ENCODE measurements at regions not wholly inside any gene's neighbourhood (a gene's known extent, or its start where the extent isn't known, plus 50 kb on each side); places are given as distances from the start of the nearest gene placed in this dataset.

DNA sequence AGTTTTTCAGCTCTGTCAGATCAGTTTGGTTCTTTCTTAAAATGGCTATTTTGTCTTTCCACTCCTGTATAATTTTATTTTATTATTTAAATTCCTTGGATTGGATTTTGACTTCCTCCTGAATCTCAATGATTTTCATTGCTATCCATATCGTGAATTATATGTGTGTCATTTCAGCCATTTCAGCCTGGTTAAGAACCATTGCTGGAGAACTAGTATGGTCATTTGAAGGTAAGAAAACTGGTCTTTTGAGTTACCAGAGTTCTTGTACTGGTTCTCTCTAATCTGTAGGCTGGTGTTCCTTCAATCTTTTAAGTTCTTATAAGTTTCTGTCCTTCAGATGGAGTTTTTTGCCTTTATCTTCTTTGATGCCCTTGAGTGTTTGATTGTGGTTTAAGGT is 815.5 kb downstream of the KLHL13 start:
- intact Hi-C loops (cut with DNase I; ENCODE audit: low total_unique reads): no loop called here
- no peaks in the 10 kb centered on the region for H3K27me3 ChIP-seq
- H3K4me3 ChIP-seq: no peak overlapping the region
- no peaks in the 10 kb centered on the region for H3K4me1 ChIP-seq
- no peaks in the 10 kb centered on the region for H3K36me3 ChIP-seq
- TF ChIP-seq, protein P1, sequence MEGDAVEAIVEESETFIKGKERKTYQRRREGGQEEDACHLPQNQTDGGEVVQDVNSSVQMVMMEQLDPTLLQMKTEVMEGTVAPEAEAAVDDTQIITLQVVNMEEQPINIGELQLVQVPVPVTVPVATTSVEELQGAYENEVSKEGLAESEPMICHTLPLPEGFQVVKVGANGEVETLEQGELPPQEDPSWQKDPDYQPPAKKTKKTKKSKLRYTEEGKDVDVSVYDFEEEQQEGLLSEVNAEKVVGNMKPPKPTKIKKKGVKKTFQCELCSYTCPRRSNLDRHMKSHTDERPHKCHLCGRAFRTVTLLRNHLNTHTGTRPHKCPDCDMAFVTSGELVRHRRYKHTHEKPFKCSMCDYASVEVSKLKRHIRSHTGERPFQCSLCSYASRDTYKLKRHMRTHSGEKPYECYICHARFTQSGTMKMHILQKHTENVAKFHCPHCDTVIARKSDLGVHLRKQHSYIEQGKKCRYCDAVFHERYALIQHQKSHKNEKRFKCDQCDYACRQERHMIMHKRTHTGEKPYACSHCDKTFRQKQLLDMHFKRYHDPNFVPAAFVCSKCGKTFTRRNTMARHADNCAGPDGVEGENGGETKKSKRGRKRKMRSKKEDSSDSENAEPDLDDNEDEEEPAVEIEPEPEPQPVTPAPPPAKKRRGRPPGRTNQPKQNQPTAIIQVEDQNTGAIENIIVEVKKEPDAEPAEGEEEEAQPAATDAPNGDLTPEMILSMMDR (IDR thresholded peaks at IDR 0.05): no peak
- TF ChIP-seq EP300 (IDR thresholded peaks at IDR 0.05): no peak
- TF ChIP-seq POLR2A (IDR thresholded peaks at IDR 0.05): no peak
- no peak for TF ChIP-seq POLR2AphosphoS5 (IDR thresholded peaks at IDR 0.05)
- H3K9me3 ChIP-seq: peaks cover 0 to under 1% (median 0%) of the 10 kb centered on the region in 4 donors
- no peak overlapping the region for H3K27ac ChIP-seq
- DNase-seq: no peak
- 88 to 94% (median 91%) methylated on average over 1 of the region's 1 CpG for WGBS, 5 donors

DNA sequence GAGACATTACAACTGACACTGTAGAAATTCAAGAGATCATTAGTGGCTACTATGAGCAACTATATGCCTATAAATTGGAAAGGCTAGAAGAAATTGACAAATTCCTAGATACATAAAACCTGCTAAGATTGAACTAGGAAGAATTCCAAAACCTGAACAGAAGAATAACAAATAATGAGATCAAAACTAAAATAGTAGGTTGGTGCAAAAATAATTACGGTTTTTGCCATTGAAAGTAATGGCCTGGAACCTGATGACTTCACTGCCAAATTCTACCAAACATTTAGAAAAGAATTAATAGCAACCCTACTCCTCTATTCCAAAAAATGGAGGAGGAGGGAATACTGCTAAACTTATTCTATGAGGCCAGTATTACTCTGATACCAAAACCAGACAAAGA is 824.9 kb downstream of the KLHL13 start:
- no peaks in the 10 kb centered on the region for H3K9me3 ChIP-seq
- WGBS, 5 donors: 12 to 70% (median 45%) methylated on average over 1 of the region's 1 CpG
- intact Hi-C loops (cut with DNase I; ENCODE audit: low total_unique reads): no loop called here
- H3K4me1 ChIP-seq: no peaks in the 10 kb centered on the region
- DNase-seq: no peak
- TF ChIP-seq POLR2A (IDR thresholded peaks at IDR 0.05) (no peak), EP300 (IDR thresholded peaks at IDR 0.05) (no peak), POLR2AphosphoS5 (IDR thresholded peaks at IDR 0.05) (no peak)
- TF ChIP-seq, protein P1 (IDR thresholded peaks at IDR 0.05): no peak
- H3K4me3 ChIP-seq: no peak overlapping the region
- no peaks in the 10 kb centered on the region for H3K36me3 ChIP-seq
- no peak overlapping the region for H3K27ac ChIP-seq
- H3K27me3 ChIP-seq: no peaks in the 10 kb centered on the region

DNA sequence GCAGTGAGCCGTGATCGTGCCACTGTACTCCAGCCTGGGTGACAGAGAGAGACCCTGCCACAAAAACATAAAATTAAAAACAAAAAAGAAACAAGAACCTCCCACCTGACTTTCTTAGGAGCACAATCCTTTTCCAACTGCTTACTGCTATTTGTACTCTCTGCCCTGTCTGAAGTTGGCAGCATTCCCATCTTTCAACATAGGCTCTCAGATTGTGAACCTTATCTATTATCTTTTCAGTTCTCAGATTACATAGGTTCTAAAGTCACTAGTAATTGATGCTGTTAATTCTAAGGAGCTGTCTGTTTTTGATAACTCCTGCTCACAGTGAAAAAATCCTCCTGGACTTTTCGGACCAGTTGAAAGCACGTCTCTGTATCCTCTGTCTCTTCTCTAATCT is 812.2 kb upstream of the CT83 start:
- WGBS, 5 donors: 39 to 56% (median 51%) methylated on average over 3 to 4 of the region's 4 CpGs
- intact Hi-C loops (cut with DNase I; ENCODE audit: low total_unique reads): no loop called here
- Histone ChIP-seq H3K27me3 (no peaks in the 10 kb centered on the region), H3K27ac (no peak overlapping the region), H3K9me3 (peaks cover 0 to 8% (median 0%) of the 10 kb centered on the region in 4 donors), H3K4me1 (no peaks in the 10 kb centered on the region), H3K36me3 (no peaks in the 10 kb centered on the region), H3K4me3 (no peak overlapping the region)
- no peak for DNase-seq
- TF ChIP-seq POLR2A (IDR thresholded peaks at IDR 0.05) (no peak), POLR2AphosphoS5 (IDR thresholded peaks at IDR 0.05) (no peak)

Small RNA genes in the stretch of these regions (small RNA-seq; reads per million reads assigned to genes)
- gene AC005002.2: 0 reads per million in 4 donors

Data from stomach (tissue), 8 donors.